ENCODE measurements at regions not wholly inside any gene's neighbourhood (a gene's known extent, or its start where the extent isn't known, plus 50 kb on each side); places are given as distances from the start of the nearest gene placed in this dataset.

- 90% methylated on average over 1 of the region's 1 CpG for WGBS
- H3K27me3 ChIP-seq (ENCODE audit: control insufficient read depth, insufficient read depth): no peaks in the 10 kb centered on the region
- H3K4me3 ChIP-seq (ENCODE audit: low read length): no peak overlapping the region
- no peaks in the 10 kb centered on the region for H3K4me1 ChIP-seq (ENCODE audit: control insufficient read depth, insufficient read depth, low read length)
- no peak overlapping the region for H3K27ac ChIP-seq (ENCODE audit: low read length)
- no peak for ATAC-seq
- DNase-seq: no peak
- intact Hi-C loops (cut with DNase I): loop anchor here in 3 of 4 donors (10.0 kb wide), 3 partner anchors 359 to 539 kb away; no protein-coding TSS in a partner anchor
- H3K9me3 ChIP-seq (ENCODE audit: control insufficient read depth, low read length): no peaks in the 10 kb centered on the region
Measured at GRCh38 chr6:100115407-100116101, 121.5 kb upstream of the MCHR2 start.

- H3K9me3 ChIP-seq (ENCODE audit: control insufficient read depth, low read length): no peaks in the 10 kb centered on the region
- 60% methylated on average over 8 of the region's 8 CpGs for WGBS
- intact Hi-C loops (cut with DNase I): loop anchor here (5.0 to 10.0 kb wide), 4 partner anchors 362 to 542 kb away; no protein-coding TSS in a partner anchor
Measured at GRCh38 chr6:100112855-100113508, 119.0 kb upstream of the MCHR2 start.

GRCh38 chr6:100105919-100106529 lies 112.0 kb upstream of the MCHR2 start:
- Histone ChIP-seq H3K27ac (ENCODE audit: low read length) (no peak overlapping the region), H3K27me3 (ENCODE audit: control insufficient read depth, insufficient read depth) (no peaks in the 10 kb centered on the region), H3K4me3 (ENCODE audit: low read length) (no peak overlapping the region), H3K9me3 (ENCODE audit: control insufficient read depth, low read length) (no peaks in the 10 kb centered on the region), H3K4me1 (ENCODE audit: control insufficient read depth, insufficient read depth, low read length) (no peaks in the 10 kb centered on the region)
- intact Hi-C loops (cut with DNase I): loop anchor here in 1 of 4 donors (5.0 kb wide), 1 partner anchor 239 kb away; no protein-coding TSS in a partner anchor
- DNase-seq: no peak
- 52% methylated on average over 7 of the region's 7 CpGs for WGBS
- no peak for ATAC-seq

More at GRCh38 chr6:100112855-100113508, 119.0 kb upstream of the MCHR2 start:
- no peak overlapping the region for H3K27ac ChIP-seq (ENCODE audit: low read length)
- H3K27me3 ChIP-seq (ENCODE audit: control insufficient read depth, insufficient read depth): no peaks in the 10 kb centered on the region
- ATAC-seq (no peak), DNase-seq (no peak)
- no peak overlapping the region for H3K4me3 ChIP-seq (ENCODE audit: low read length)
- no peaks in the 10 kb centered on the region for H3K4me1 ChIP-seq (ENCODE audit: control insufficient read depth, insufficient read depth, low read length)

GRCh38 chr6:100105138-100105537 lies 111.1 kb upstream of the MCHR2 start:
- no peaks in the 10 kb centered on the region for H3K9me3 ChIP-seq (ENCODE audit: control insufficient read depth, low read length)
- ATAC-seq (no peak), DNase-seq (no peak)
- H3K4me3 ChIP-seq (ENCODE audit: low read length): no peak overlapping the region
- 72% methylated on average over 3 of the region's 3 CpGs for WGBS
- H3K27ac ChIP-seq (ENCODE audit: low read length): no peak overlapping the region
- no peaks in the 10 kb centered on the region for H3K4me1 ChIP-seq (ENCODE audit: control insufficient read depth, insufficient read depth, low read length)
- intact Hi-C loops (cut with DNase I): loop anchor here in 1 of 4 donors (5.0 kb wide), 1 partner anchor 238 kb away; no protein-coding TSS in a partner anchor
- H3K27me3 ChIP-seq (ENCODE audit: control insufficient read depth, insufficient read depth): no peaks in the 10 kb centered on the region

GRCh38 chr6:100103931-100104330 lies 109.9 kb upstream of the MCHR2 start:
- ATAC-seq: no peak
- no peaks in the 10 kb centered on the region for H3K4me1 ChIP-seq (ENCODE audit: control insufficient read depth, insufficient read depth, low read length)
- 84% methylated on average over 2 of the region's 2 CpGs for whole genome bisulfite sequencing
- intact Hi-C loops (cut with DNase I): loop anchor here in 1 of 4 donors (5.0 kb wide), 1 partner anchor 237 kb away; no protein-coding TSS in a partner anchor
- H3K27ac ChIP-seq (ENCODE audit: low read length): no peak overlapping the region
- no peak for DNase-seq
- no peaks in the 10 kb centered on the region for H3K9me3 ChIP-seq (ENCODE audit: control insufficient read depth, low read length)
- no peak overlapping the region for H3K4me3 ChIP-seq (ENCODE audit: low read length)
- H3K27me3 ChIP-seq (ENCODE audit: control insufficient read depth, insufficient read depth): no peaks in the 10 kb centered on the region

- Histone ChIP-seq H3K27me3 (ENCODE audit: control insufficient read depth, insufficient read depth) (no peaks in the 10 kb centered on the region), H3K4me1 (ENCODE audit: control insufficient read depth, insufficient read depth, low read length) (no peaks in the 10 kb centered on the region), H3K9me3 (ENCODE audit: control insufficient read depth, low read length) (no peaks in the 10 kb centered on the region), H3K27ac (ENCODE audit: low read length) (no peak overlapping the region), H3K4me3 (ENCODE audit: low read length) (no peak overlapping the region)
- DNase-seq: no peak
- no peak for ATAC-seq
- whole genome bisulfite sequencing: 75% methylated on average over 3 of the region's 3 CpGs
- intact Hi-C loops (cut with DNase I): loop anchor here in 1 of 4 donors (5.0 kb wide), 1 partner anchor 236 kb away; no protein-coding TSS in a partner anchor
Measured at GRCh38 chr6:100103194-100103593, 109.2 kb upstream of the MCHR2 start.

- no peak for ATAC-seq
- no peaks in the 10 kb centered on the region for H3K27me3 ChIP-seq (ENCODE audit: control insufficient read depth, insufficient read depth)
- intact Hi-C loops (cut with DNase I): loop anchor here in 1 of 4 donors (5.0 kb wide), 1 partner anchor 234 kb away; no protein-coding TSS in a partner anchor
Measured at GRCh38 chr6:100101644-100102043, 107.6 kb upstream of the MCHR2 start.

GRCh38 chr6:100100776-100101175 lies 106.8 kb upstream of the MCHR2 start:
- no peak overlapping the region for H3K4me3 ChIP-seq (ENCODE audit: low read length)
- H3K4me1 ChIP-seq (ENCODE audit: control insufficient read depth, insufficient read depth, low read length): no peaks in the 10 kb centered on the region
- DNase-seq: no peak
- intact Hi-C loops (cut with DNase I): loop anchor here in 1 of 4 donors (5.0 kb wide), 1 partner anchor 233 kb away; no protein-coding TSS in a partner anchor
- H3K9me3 ChIP-seq (ENCODE audit: control insufficient read depth, low read length): no peaks in the 10 kb centered on the region
- no peaks in the 10 kb centered on the region for H3K27me3 ChIP-seq (ENCODE audit: control insufficient read depth, insufficient read depth)
- ATAC-seq: no peak
- H3K27ac ChIP-seq (ENCODE audit: low read length): no peak overlapping the region

More at GRCh38 chr6:100101644-100102043, 107.6 kb upstream of the MCHR2 start:
- Histone ChIP-seq H3K27ac (ENCODE audit: low read length) (no peak overlapping the region), H3K9me3 (ENCODE audit: control insufficient read depth, low read length) (no peaks in the 10 kb centered on the region), H3K4me3 (ENCODE audit: low read length) (no peak overlapping the region), H3K4me1 (ENCODE audit: control insufficient read depth, insufficient read depth, low read length) (no peaks in the 10 kb centered on the region)
- WGBS: 78% methylated on average over 3 of the region's 3 CpGs
- no peak for DNase-seq

GRCh38 chr6:100099189-100100074 lies 105.4 kb upstream of the MCHR2 start:
- no peaks in the 10 kb centered on the region for H3K4me1 ChIP-seq (ENCODE audit: control insufficient read depth, insufficient read depth, low read length)
- WGBS: 29% methylated on average over 4 of the region's 4 CpGs
- no peak overlapping the region for H3K27ac ChIP-seq (ENCODE audit: low read length)
- no peaks in the 10 kb centered on the region for H3K27me3 ChIP-seq (ENCODE audit: control insufficient read depth, insufficient read depth)
- H3K9me3 ChIP-seq (ENCODE audit: control insufficient read depth, low read length): no peaks in the 10 kb centered on the region
- ATAC-seq: no peak
- DNase-seq: no peak
- no peak overlapping the region for H3K4me3 ChIP-seq (ENCODE audit: low read length)
- intact Hi-C loops (cut with DNase I): loop anchor here in 2 of 4 donors (5.0 to 10.0 kb wide), 2 partner anchors 225 to 232 kb away; no protein-coding TSS in a partner anchor

GRCh38 chr6:100096936-100097335 lies 102.9 kb upstream of the MCHR2 start:
- ATAC-seq (no peak), DNase-seq (no peak)
- Histone ChIP-seq H3K4me1 (ENCODE audit: control insufficient read depth, insufficient read depth, low read length) (no peaks in the 10 kb centered on the region), H3K4me3 (ENCODE audit: low read length) (no peak overlapping the region), H3K9me3 (ENCODE audit: control insufficient read depth, low read length) (no peaks in the 10 kb centered on the region), H3K27me3 (ENCODE audit: control insufficient read depth, insufficient read depth) (no peaks in the 10 kb centered on the region), H3K27ac (ENCODE audit: low read length) (no peak overlapping the region)
- intact Hi-C loops (cut with DNase I): loop anchor here in 1 of 4 donors (10.0 kb wide), 1 partner anchor 222 kb away; no protein-coding TSS in a partner anchor

Measured in right cardiac atrium (tissue), 5 donors.